DOHH2 (cell line): ENCODE measurements at regions not wholly inside any gene's neighbourhood (a gene's known extent, or its start where the extent isn't known, plus 50 kb on each side); places are given as distances from the start of the nearest gene placed in this dataset.

Experiments
- H3F3A ChIP-seq: fragments of 200-600 bp; sonication (generic), shearing (Covaris generic); 2 replicates; pipeline ENCODE4 v1.6.0; 2016; ENCODE audit warnings: antibody characterized with exemption, mild to moderate bottlenecking; ENCODE audit not compliant: control insufficient read depth, insufficient read depth
- H3K27ac ChIP-seq: fragments of 200-600 bp; sonication (generic); 2 replicates; pipeline ENCODE4 v1.5.1; 2014; ENCODE audit warnings: low read depth, mild to moderate bottlenecking, low read length, moderate library complexity
- H3K27me3 ChIP-seq: fragments of 200-600 bp; sonication (generic); 2 replicates; pipeline ENCODE4 v1.6.1; 2014; ENCODE audit warnings: mild to moderate bottlenecking, low read length, mixed read lengths; ENCODE audit not compliant: control insufficient read depth
- H3K36me3 ChIP-seq: fragments of 200-600 bp; sonication (generic); 2 replicates; pipeline ENCODE4 v1.6.1; 2014; ENCODE audit warnings: mild to moderate bottlenecking, low read length, moderate library complexity, mixed read lengths; ENCODE audit not compliant: control insufficient read depth
- H3K4me1 ChIP-seq: fragments of 200-600 bp; sonication (generic); 2 replicates; pipeline ENCODE4 v1.6.1; 2014; ENCODE audit warnings: mild to moderate bottlenecking, low read length, mixed read lengths; ENCODE audit not compliant: control insufficient read depth
- H3K4me2 ChIP-seq: fragments of 200-600 bp; sonication (generic); 2 replicates; pipeline ENCODE4 v1.6.0; 2014; ENCODE audit warnings: mild to moderate bottlenecking, low read length, moderate library complexity
- H3K4me3 ChIP-seq: fragments of 200-600 bp; sonication (generic); 2 replicates; pipeline ENCODE4 v1.5.1; 2014; ENCODE audit warnings: mild to moderate bottlenecking, low read length, mixed read lengths
- H3K79me2 ChIP-seq: fragments of 200-600 bp; sonication (generic); 2 replicates; pipeline ENCODE4 v1.6.1; 2014; ENCODE audit warnings: mild to moderate bottlenecking, low read length, mixed read lengths; ENCODE audit not compliant: control insufficient read depth
- H3K9me2 ChIP-seq: fragments of 200-600 bp; sonication (generic); replicated peaks from 2 replicates; pipeline ENCODE4 v1.6.1; 2014; ENCODE audit warnings: mild to moderate bottlenecking, low read length, mixed read lengths; ENCODE audit not compliant: control insufficient read depth
- H3K9me3 ChIP-seq: fragments of 200-600 bp; sonication (generic); 2 replicates; pipeline ENCODE4 v1.6.1; 2014; ENCODE audit warnings: antibody characterized with exemption, low read length, mixed read lengths; ENCODE audit not compliant: control insufficient read depth, insufficient read depth
- H4K20me1 ChIP-seq: fragments of 200-600 bp; sonication (generic); 2 replicates; pipeline ENCODE4 v1.6.0; 2014; ENCODE audit warnings: low read depth, mild to moderate bottlenecking, antibody characterized with exemption, low read length, moderate library complexity; ENCODE audit not compliant: control insufficient read depth, insufficient read depth
- EZH2phosphoT487 ChIP-seq: fragments of 200-600 bp; sonication (generic); IDR thresholded peaks from 2 replicates; pipeline ENCODE4 v1.6.1; 2017; ENCODE audit warnings: borderline replicate concordance, mild to moderate bottlenecking, antibody characterized with exemption, low read length, moderate library complexity, mixed read lengths
- TF ChIP-seq, protein P1 (sequence below): fragments of 200-600 bp; sonication (generic); IDR thresholded peaks from one replicate; pipeline ENCODE4 v1.5.1; 2014; ENCODE audit warnings: antibody characterized with exemption, mild to moderate bottlenecking, low read depth, low read length; ENCODE audit not compliant: poor library complexity, severe bottlenecking

DNA sequence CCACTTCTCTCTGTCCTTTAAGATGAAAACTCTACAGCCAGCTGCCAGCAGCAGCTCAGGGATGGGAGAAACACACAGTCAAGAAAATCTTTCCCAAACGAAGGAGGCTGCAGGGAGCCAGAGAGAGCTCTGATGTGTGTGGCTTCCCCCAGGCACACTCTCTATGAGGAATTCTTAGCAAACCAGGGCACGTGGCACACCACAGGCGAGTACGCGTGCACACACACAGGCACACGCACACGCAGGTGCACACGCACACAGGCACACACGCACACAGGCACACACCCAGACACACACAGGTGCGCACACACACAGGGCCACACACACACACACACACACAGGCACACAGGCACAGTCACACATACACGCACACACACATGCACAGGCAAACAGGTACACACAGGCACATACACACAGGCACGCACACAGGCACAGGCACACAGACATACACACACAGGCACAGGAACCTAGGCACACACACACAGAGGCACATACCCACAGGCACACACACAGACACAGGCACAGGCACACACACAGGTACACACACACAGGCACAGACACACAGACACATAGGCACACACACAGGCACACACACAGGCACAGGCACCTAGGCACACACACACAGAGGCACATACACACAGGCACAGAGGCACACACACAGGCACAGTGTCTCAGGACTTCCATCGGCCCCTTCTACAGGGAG lies 91.5 kb upstream of the ATP2B2 start:
- H3K36me3 ChIP-seq = no peaks in the 10 kb centered on the region

GRCh38 chr3:10597733-10598132 lies 92.3 kb upstream of the ATP2B2 start:
- Histone ChIP-seq H3K4me1 (no peaks in the 10 kb centered on the region), H3K27me3 (no peaks in the 10 kb centered on the region; the same call in 1 of the 2 replicates), H3K36me3 (no peaks in the 10 kb centered on the region), H3K79me2 (no peaks in the 10 kb centered on the region), H3K4me3 (no peak overlapping the region), H3K27ac (no peak overlapping the region), H3K9me2 (no peaks in the 10 kb centered on the region), H3K4me2 (no peak overlapping the region), H4K20me1 (no peaks in the 10 kb centered on the region), H3K9me3 (no peaks in the 10 kb centered on the region), H3F3A (no peaks in the 10 kb centered on the region)
- TF ChIP-seq, protein P1, sequence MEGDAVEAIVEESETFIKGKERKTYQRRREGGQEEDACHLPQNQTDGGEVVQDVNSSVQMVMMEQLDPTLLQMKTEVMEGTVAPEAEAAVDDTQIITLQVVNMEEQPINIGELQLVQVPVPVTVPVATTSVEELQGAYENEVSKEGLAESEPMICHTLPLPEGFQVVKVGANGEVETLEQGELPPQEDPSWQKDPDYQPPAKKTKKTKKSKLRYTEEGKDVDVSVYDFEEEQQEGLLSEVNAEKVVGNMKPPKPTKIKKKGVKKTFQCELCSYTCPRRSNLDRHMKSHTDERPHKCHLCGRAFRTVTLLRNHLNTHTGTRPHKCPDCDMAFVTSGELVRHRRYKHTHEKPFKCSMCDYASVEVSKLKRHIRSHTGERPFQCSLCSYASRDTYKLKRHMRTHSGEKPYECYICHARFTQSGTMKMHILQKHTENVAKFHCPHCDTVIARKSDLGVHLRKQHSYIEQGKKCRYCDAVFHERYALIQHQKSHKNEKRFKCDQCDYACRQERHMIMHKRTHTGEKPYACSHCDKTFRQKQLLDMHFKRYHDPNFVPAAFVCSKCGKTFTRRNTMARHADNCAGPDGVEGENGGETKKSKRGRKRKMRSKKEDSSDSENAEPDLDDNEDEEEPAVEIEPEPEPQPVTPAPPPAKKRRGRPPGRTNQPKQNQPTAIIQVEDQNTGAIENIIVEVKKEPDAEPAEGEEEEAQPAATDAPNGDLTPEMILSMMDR = no peak
- TF ChIP-seq EZH2phosphoT487 = no peak

More for the DNA sequence above, 91.5 kb upstream of the ATP2B2 start:
- Histone ChIP-seq H3K9me3 (no peaks in the 10 kb centered on the region), H3K4me2 (no peak overlapping the region), H3K4me1 (no peaks in the 10 kb centered on the region), H3K27ac (no peak overlapping the region), H3K4me3 (no peak overlapping the region), H3K27me3 (no peaks in the 10 kb centered on the region; the same call in 1 of the 2 replicates), H3K9me2 (no peaks in the 10 kb centered on the region), H4K20me1 (no peaks in the 10 kb centered on the region), H3K79me2 (no peaks in the 10 kb centered on the region), H3F3A (no peaks in the 10 kb centered on the region)
- TF ChIP-seq, protein P1 = no peak
- no peak for TF ChIP-seq EZH2phosphoT487

DNA sequence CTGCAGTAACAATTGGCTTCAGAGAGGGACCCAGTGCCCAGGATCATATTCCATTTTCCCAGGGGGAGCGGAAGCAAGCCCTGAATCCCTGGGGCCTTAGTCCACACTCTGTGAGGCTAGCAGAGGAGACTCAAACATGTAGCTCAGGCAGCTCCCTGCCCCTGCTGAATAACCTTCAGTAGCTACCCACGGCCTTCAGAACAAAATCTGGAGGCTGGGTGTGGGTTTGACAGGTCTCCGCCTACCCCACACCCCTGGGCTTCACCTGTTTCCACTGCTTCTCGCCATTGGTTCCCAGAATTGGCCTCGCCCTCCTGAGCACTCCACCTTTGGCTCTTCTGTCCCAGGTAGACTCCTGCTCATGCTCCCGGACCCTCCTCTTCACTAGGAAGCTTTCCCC lies 93.6 kb upstream of the ATP2B2 start:
- Histone ChIP-seq H3F3A (no peaks in the 10 kb centered on the region), H3K9me2 (no peaks in the 10 kb centered on the region), H3K4me1 (peaks cover 8% of the 10 kb centered on the region; the same call in 1 of the 2 replicates), H3K4me2 (no peak overlapping the region), H3K9me3 (no peaks in the 10 kb centered on the region), H3K27me3 (peaks cover 4% of the 10 kb centered on the region), H3K27ac (no peak overlapping the region), H3K36me3 (no peaks in the 10 kb centered on the region), H3K79me2 (no peaks in the 10 kb centered on the region), H4K20me1 (no peaks in the 10 kb centered on the region), H3K4me3 (no peak overlapping the region)
- TF ChIP-seq, protein P1 = no peak
- no peak for TF ChIP-seq EZH2phosphoT487
